K562 (cell line): ENCODE measurements at regions not wholly inside any gene's neighbourhood (a gene's known extent, or its start where the extent isn't known, plus 50 kb on each side); places are given as distances from the start of the nearest gene placed in this dataset.

Experiments
- ARHGAP35 ChIP-seq: fragments of 450-650 bp; IDR thresholded peaks from 2 replicates; pipeline ENCODE4 v1.6.1; 2018; ENCODE audit not compliant: partially characterized antibody
- ARID1B ChIP-seq: fragments of 450-650 bp; IDR thresholded peaks from 2 replicates; pipeline ENCODE4 v1.6.1; 2016; ENCODE audit warnings: antibody characterized with exemption, mild to moderate bottlenecking, inconsistent platforms
- CHD1 ChIP-seq: fragments of 200-600 bp; sonication (generic); IDR thresholded peaks from one replicate; pipeline ENCODE4 v1.6.1; 2012; ENCODE audit warnings: mild to moderate bottlenecking, moderate library complexity, low read length, inconsistent platforms
- CXXC5 ChIP-seq: fragments of 250-450 bp; sonication (Bioruptor Pico); IDR thresholded peaks from 2 replicates; pipeline ENCODE4 v1.8.0; 2022; ENCODE audit warnings: inconsistent platforms, mild to moderate bottlenecking, moderate library complexity
- DEAF1 ChIP-seq: fragments of 450-650 bp; formaldehyde crosslinking; IDR thresholded peaks from 2 replicates; pipeline ENCODE4 v1.4.0; 2020; ENCODE audit warnings: mild to moderate bottlenecking, moderate library complexity
- ESRRA ChIP-seq: fragments of 450-650 bp; IDR thresholded peaks from 2 replicates; pipeline ENCODE4 v1.6.1; 2014; ENCODE audit warnings: low read depth, mild to moderate bottlenecking, moderate library complexity, borderline replicate concordance
- ETS2 ChIP-seq: IDR thresholded peaks from 2 replicates; pipeline ENCODE4 v1.6.1; 2016; ENCODE audit warnings: borderline replicate concordance, missing genetic modification characterization, mild to moderate bottlenecking, moderate library complexity, missing compliant biosample characterization; ENCODE audit not compliant: poor library complexity, severe bottlenecking
- KAT2B ChIP-seq: IDR thresholded peaks from one replicate; pipeline ENCODE4 v1.6.1; 2012; ENCODE audit warnings: low read depth, mild to moderate bottlenecking, control low read depth, inconsistent platforms, low read length, moderate library complexity
- KLF16 ChIP-seq: IDR thresholded peaks from 2 replicates; pipeline ENCODE4 v1.6.1; 2016; ENCODE audit warnings: antibody characterized with exemption
- MED1 ChIP-seq: sonication (generic); formaldehyde crosslinking; IDR thresholded peaks from 2 replicates; pipeline ENCODE4 v1.8.1; 2023; ENCODE audit warnings: missing genetic modification reagents, borderline replicate concordance
- NCOR1 ChIP-seq: fragments of 450-650 bp; IDR thresholded peaks from 2 replicates; pipeline ENCODE4 v1.6.1; 2016; ENCODE audit warnings: mild to moderate bottlenecking, moderate library complexity
- NFE2L1 ChIP-seq: fragments of 450-650 bp; IDR thresholded peaks from 2 replicates; pipeline ENCODE4 v1.6.1; 2016; ENCODE audit warnings: missing genetic modification characterization, low read depth, mild to moderate bottlenecking, missing compliant biosample characterization, moderate library complexity, borderline replicate concordance
- RBFOX2 ChIP-seq: fragments of 200-400 bp; formaldehyde crosslinking; IDR thresholded peaks from 2 replicates; pipeline ENCODE4 v1.6.1; 2017; ENCODE audit warnings: low read depth, mild to moderate bottlenecking, low read length, moderate library complexity
- SIX5 ChIP-seq, 2 experiments: IDR thresholded peaks; 2 replicates each; pipeline ENCODE4 v1.6.1; 2011; ENCODE audit warnings: low read length in 2 of 2, borderline replicate concordance in 1 of 2, low read depth in 1 of 2, mild to moderate bottlenecking in 1 of 2, moderate library complexity in 1 of 2; ENCODE audit not compliant: insufficient read depth in 1 of 2
- SMARCA4 ChIP-seq: fragments of 450-650 bp; IDR thresholded peaks from 2 replicates; pipeline ENCODE4 v1.6.1; 2016
- TBP ChIP-seq: optimal IDR thresholded peaks from 2 replicates; pipeline ENCODE3; 2011; ENCODE audit warnings: low read depth, low read length, improper control_type of control experiment
- TCF15 ChIP-seq: fragments of 250-450 bp; sonication (Bioruptor Pico); IDR thresholded peaks from 2 replicates; pipeline ENCODE4 v1.8.0; 2022; ENCODE audit warnings: moderate library complexity, mild to moderate bottlenecking, inconsistent platforms
- TCF3 ChIP-seq: sonication (generic); formaldehyde crosslinking; IDR thresholded peaks from 2 replicates; pipeline ENCODE4 v1.4.0; 2020; ENCODE audit warnings: mild to moderate bottlenecking, missing genetic modification reagents
- TEAD4 ChIP-seq, 2 experiments: sonication (generic) in 1 of 2; formaldehyde crosslinking in 1 of 2; IDR thresholded peaks; 2 replicates each; pipeline versions ENCODE4 v1.6.1 to v1.8.0; 2012 to 2022; ENCODE audit warnings: borderline replicate concordance in 1 of 2, inconsistent platforms in 1 of 2, low read length in 1 of 2, mild to moderate bottlenecking in 1 of 2, missing genetic modification reagents in 1 of 2
- THRA ChIP-seq: fragments of 450-650 bp; IDR thresholded peaks from 2 replicates; pipeline ENCODE4 v1.6.1; 2017; ENCODE audit warnings: mild to moderate bottlenecking, moderate library complexity

GRCh38 chr18:1421502-1421901 lies 516.8 kb downstream of the ADCYAP1 start (continued):
- TF ChIP-seq ARID1B: peak; percentile 63
- no peak for TF ChIP-seq TCF15 (CRISPR knock-in tag)
- TF ChIP-seq NCOR1: no peak
- peak; percentile 64; the same call in 1 of the 2 replicates for TF ChIP-seq TEAD4 (IDR thresholded peaks at IDR 0.05; ENCODE audit: low read length)
- no peak for TF ChIP-seq TEAD4 (CRISPR knock-in tag; IDR thresholded peaks at IDR 0.05; ENCODE audit: borderline replicate concordance)
- TF ChIP-seq DEAF1 (CRISPR knock-in tag): no peak
- TF ChIP-seq ESRRA: no peak
- TF ChIP-seq ARHGAP35: no peak
- TF ChIP-seq SMARCA4: peak; percentile 17; the same call in 1 of the 2 replicates
- TF ChIP-seq KAT2B: no peak
- 0 out of 2 replicates have a peak, but pooled peaks have one; percentile 16 for TF ChIP-seq CXXC5
- no peak for TF ChIP-seq RBFOX2
- TF ChIP-seq NFE2L1: no peak
- no peak for TF ChIP-seq ETS2
- no peak for TF ChIP-seq CHD1
- no peak for TF ChIP-seq TBP
- TF ChIP-seq MED1 (CRISPR knock-in tag): no peak
- TF ChIP-seq KLF16: peak; percentile 60; the same call in 1 of the 2 replicates
- TF ChIP-seq SIX5 (IDR thresholded peaks at IDR 0.05; ENCODE audit: borderline replicate concordance in 1 of 2, insufficient read depth in 1 of 2, low read depth in 1 of 2, low read length in 2 of 2): no peak
- 0 out of 2 replicates have a peak, but pooled peaks have one; percentile 10 for TF ChIP-seq TCF3 (CRISPR knock-in tag)
- no peak for TF ChIP-seq THRA
